Vagina (tissue), 2 donors: ENCODE measurements at regions not wholly inside any gene's neighbourhood (a gene's known extent, or its start where the extent isn't known, plus 50 kb on each side); places are given as distances from the start of the nearest gene placed in this dataset.

Experiments
- DNase-seq, 2 donors: peaks; one replicate each; pipeline ENCODE4 v3.0.0-alpha.2; 2017; ENCODE audit errors: extremely low spot score in 2 of 2
- H3K27ac ChIP-seq: fragments of 200-600 bp; sonication (generic); one replicate; pipeline ENCODE4 v1.5.1; 2019
- H3K27me3 ChIP-seq: fragments of 200-600 bp; sonication (generic); one replicate; pipeline ENCODE4 v1.5.1; 2019
- H3K36me3 ChIP-seq, 2 donors: fragments of 200-600 bp; sonication (generic); one replicate each; pipeline ENCODE4 v1.5.1; 2017 to 2019
- H3K4me1 ChIP-seq: fragments of 200-600 bp; sonication (generic); one replicate; pipeline ENCODE4 v1.5.1; 2019
- H3K4me3 ChIP-seq, 2 donors: fragments of 200-600 bp; sonication (generic); 1 replicate in 1 of 2; 2 replicates in 1 of 2; pipeline ENCODE4 v1.5.1; 2016 to 2019
- H3K9me3 ChIP-seq: fragments of 200-600 bp; sonication (generic); one replicate; pipeline ENCODE4 v1.5.1; 2019
- POLR2A ChIP-seq, 2 donors: fragments of 450-650 bp; IDR thresholded peaks; one replicate each; pipeline ENCODE4 v1.6.1; 2017; ENCODE audit warnings: antibody characterized with exemption in 2 of 2, mild to moderate bottlenecking in 2 of 2, moderate library complexity in 2 of 2
- POLR2AphosphoS5 ChIP-seq, 2 donors: sonication (generic); formaldehyde crosslinking; IDR thresholded peaks; one replicate each; pipeline ENCODE4 v1.9.0; 2017; ENCODE audit warnings: antibody characterized with exemption in 2 of 2, mild to moderate bottlenecking in 2 of 2, low read depth in 1 of 2; ENCODE audit not compliant: insufficient read depth in 1 of 2
- intact Hi-C: fragments of 100-400 bp; cut with DNase I; formaldehyde crosslinking; loops from one replicate; pipeline ENCODE4 v1.15.1; 2023
- TF ChIP-seq, protein P1 (sequence below), 3 experiments: fragments of 450-650 bp in 2 of 3; fragments of 200-600 bp in 1 of 3; sonication (generic) in 1 of 3; IDR thresholded peaks; one replicate each; pipeline ENCODE4 v1.5.1; 2017 to 2019; ENCODE audit warnings: antibody characterized with exemption in 3 of 3, mild to moderate bottlenecking in 2 of 3, moderate library complexity in 2 of 3

DNA sequence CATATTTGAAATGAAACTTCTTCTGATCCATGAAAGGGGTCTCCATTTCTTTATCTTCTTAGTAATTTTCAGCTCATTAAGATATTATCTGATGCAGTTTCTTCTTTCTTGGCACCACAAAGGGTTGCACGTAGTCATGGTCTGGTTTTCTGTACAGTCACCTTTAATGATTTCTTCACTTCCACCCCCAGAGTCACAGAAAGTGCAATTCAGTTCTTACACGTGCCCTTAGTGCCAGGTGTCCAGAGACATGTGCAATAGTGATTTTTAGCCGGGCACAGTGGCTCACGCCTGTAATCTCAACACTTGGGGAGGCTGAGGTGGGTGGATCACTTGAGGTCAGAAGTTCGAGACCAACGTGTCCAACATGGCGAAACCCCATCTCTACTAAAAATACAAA, 202.8 kb upstream of the MTNR1B start:
- no peak overlapping the region for H3K4me3 ChIP-seq
- intact Hi-C loops: no loop called here

GRCh38 chr11:92767416-92767815, 202.0 kb upstream of the MTNR1B start:
- Histone ChIP-seq H3K27me3 (no peaks in the 10 kb centered on the region), H3K36me3 (no peaks in the 10 kb centered on the region), H3K4me1 (no peaks in the 10 kb centered on the region), H3K4me3 (no peak overlapping the region), H3K9me3 (no peaks in the 10 kb centered on the region), H3K27ac (no peak overlapping the region)
- DNase-seq: no peak
- TF ChIP-seq, protein P1, sequence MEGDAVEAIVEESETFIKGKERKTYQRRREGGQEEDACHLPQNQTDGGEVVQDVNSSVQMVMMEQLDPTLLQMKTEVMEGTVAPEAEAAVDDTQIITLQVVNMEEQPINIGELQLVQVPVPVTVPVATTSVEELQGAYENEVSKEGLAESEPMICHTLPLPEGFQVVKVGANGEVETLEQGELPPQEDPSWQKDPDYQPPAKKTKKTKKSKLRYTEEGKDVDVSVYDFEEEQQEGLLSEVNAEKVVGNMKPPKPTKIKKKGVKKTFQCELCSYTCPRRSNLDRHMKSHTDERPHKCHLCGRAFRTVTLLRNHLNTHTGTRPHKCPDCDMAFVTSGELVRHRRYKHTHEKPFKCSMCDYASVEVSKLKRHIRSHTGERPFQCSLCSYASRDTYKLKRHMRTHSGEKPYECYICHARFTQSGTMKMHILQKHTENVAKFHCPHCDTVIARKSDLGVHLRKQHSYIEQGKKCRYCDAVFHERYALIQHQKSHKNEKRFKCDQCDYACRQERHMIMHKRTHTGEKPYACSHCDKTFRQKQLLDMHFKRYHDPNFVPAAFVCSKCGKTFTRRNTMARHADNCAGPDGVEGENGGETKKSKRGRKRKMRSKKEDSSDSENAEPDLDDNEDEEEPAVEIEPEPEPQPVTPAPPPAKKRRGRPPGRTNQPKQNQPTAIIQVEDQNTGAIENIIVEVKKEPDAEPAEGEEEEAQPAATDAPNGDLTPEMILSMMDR (IDR thresholded peaks at IDR 0.05): no peak
- TF ChIP-seq POLR2A (IDR thresholded peaks at IDR 0.05) (no peak), POLR2AphosphoS5 (IDR thresholded peaks at IDR 0.05; ENCODE audit: insufficient read depth in 1 of 2, low read depth in 1 of 2) (no peak)
- intact Hi-C loops: no loop called here

More for the DNA sequence above, 202.8 kb upstream of the MTNR1B start:
- H3K27me3 ChIP-seq: no peaks in the 10 kb centered on the region
- no peak overlapping the region for H3K27ac ChIP-seq
- H3K36me3 ChIP-seq: no peaks in the 10 kb centered on the region
- H3K4me1 ChIP-seq: no peaks in the 10 kb centered on the region
- TF ChIP-seq POLR2A (IDR thresholded peaks at IDR 0.05): no peak
- TF ChIP-seq, protein P1 (IDR thresholded peaks at IDR 0.05): no peak
- no peak for TF ChIP-seq POLR2AphosphoS5 (IDR thresholded peaks at IDR 0.05; ENCODE audit: insufficient read depth in 1 of 2, low read depth in 1 of 2)
- DNase-seq: no peak
- H3K9me3 ChIP-seq: no peaks in the 10 kb centered on the region

- TF ChIP-seq, protein P1 (IDR thresholded peaks at IDR 0.05): no peak
- TF ChIP-seq POLR2A (IDR thresholded peaks at IDR 0.05): no peak
- no peak for TF ChIP-seq POLR2AphosphoS5 (IDR thresholded peaks at IDR 0.05; ENCODE audit: insufficient read depth in 1 of 2, low read depth in 1 of 2)
- DNase-seq: no peak
- Histone ChIP-seq H3K4me1 (no peaks in the 10 kb centered on the region), H3K27ac (no peak overlapping the region), H3K4me3 (no peak overlapping the region), H3K27me3 (no peaks in the 10 kb centered on the region), H3K9me3 (no peaks in the 10 kb centered on the region), H3K36me3 (no peaks in the 10 kb centered on the region)
- intact Hi-C loops: no loop called here
Measured at GRCh38 chr11:92768121-92768840, 201.2 kb upstream of the MTNR1B start.

- H3K9me3 ChIP-seq: no peaks in the 10 kb centered on the region
- H3K27ac ChIP-seq: no peak overlapping the region
- intact Hi-C loops: no loop called here
- no peak for DNase-seq
- TF ChIP-seq POLR2A (IDR thresholded peaks at IDR 0.05) (no peak), POLR2AphosphoS5 (IDR thresholded peaks at IDR 0.05; ENCODE audit: insufficient read depth in 1 of 2, low read depth in 1 of 2) (no peak)
- TF ChIP-seq, protein P1 (IDR thresholded peaks at IDR 0.05): no peak
- no peaks in the 10 kb centered on the region for H3K4me1 ChIP-seq
- H3K27me3 ChIP-seq: no peaks in the 10 kb centered on the region
- no peak overlapping the region for H3K4me3 ChIP-seq
- H3K36me3 ChIP-seq: no peaks in the 10 kb centered on the region
Measured at GRCh38 chr11:92769112-92769511, 200.3 kb upstream of the MTNR1B start.

DNA sequence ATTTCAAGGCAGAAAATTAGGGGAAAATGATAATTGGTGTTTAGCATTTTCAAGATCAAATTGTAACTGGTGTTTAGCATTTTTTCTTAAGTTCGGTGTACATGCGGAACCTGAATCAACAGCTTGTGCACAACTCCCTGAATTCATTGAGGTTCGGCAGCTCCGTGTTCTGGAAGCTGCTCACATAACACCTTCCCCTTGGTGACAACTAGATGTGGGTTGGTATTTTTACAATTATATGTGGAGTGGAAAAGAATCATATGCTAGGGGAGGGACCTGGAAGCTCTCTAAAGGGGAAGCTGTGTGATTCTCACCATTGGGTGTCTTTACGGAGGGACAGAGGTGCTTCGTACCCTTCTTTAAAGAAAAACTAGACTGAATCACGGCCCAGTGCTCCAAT, 199.0 kb upstream of the MTNR1B start:
- Histone ChIP-seq H3K4me1 (no peaks in the 10 kb centered on the region), H3K4me3 (no peak overlapping the region), H3K27me3 (no peaks in the 10 kb centered on the region), H3K9me3 (no peaks in the 10 kb centered on the region), H3K36me3 (no peaks in the 10 kb centered on the region), H3K27ac (no peak overlapping the region)
- intact Hi-C loops: no loop called here
- TF ChIP-seq, protein P1 (IDR thresholded peaks at IDR 0.05): no peak
- no peak for TF ChIP-seq POLR2A (IDR thresholded peaks at IDR 0.05)
- no peak for DNase-seq
